A673 (cell line): ENCODE measurements at regions not wholly inside any gene's neighbourhood (a gene's known extent, or its start where the extent isn't known, plus 50 kb on each side); places are given as distances from the start of the nearest gene placed in this dataset.

Source experiments
- BruUV-seq: library from RNA; stranded (reverse); fragments of 400-500 nt; replicated peaks from 2 replicates; lab custom pipeline; 2021; lab: Mats Ljungman, UMichigan
- CTCF ChIA-PET: fragments of 300-600 bp; sonication (Branson Sonifier 250); formaldehyde crosslinking; loops from one replicate; lab custom pipeline; 2022; ENCODE audit warnings: antibody characterized with exemption; lab: Charles Lee
- POLR2A ChIA-PET: fragments of 300-600 bp; sonication (Branson Sonifier 250); formaldehyde crosslinking; loops from one replicate; lab custom pipeline; 2022; ENCODE audit warnings: antibody characterized with exemption; ENCODE audit not compliant: low non-redundant PET; lab: Charles Lee
- DNase-seq: peaks from one replicate; pipeline ENCODE4 v3.0.0-alpha.2; 2015; ENCODE audit warnings: low spot score
- H3K27ac ChIP-seq: fragments of 200-600 bp; sonication (generic); 2 replicates; pipeline ENCODE4 v1.5.1; 2016; ENCODE audit warnings: mixed run types, low read depth, mild to moderate bottlenecking, mixed read lengths, antibody characterized with exemption, low read length; ENCODE audit not compliant: poor library complexity, severe bottlenecking
- H3K27me3 ChIP-seq: fragments of 200-600 bp; sonication (generic); replicated peaks from 2 replicates; pipeline ENCODE4 v1.6.1; 2017; ENCODE audit warnings: mixed run types, low read depth, mild to moderate bottlenecking, mixed read lengths, antibody characterized with exemption, low read length; ENCODE audit not compliant: insufficient read depth, poor library complexity
- H3K36me3 ChIP-seq: fragments of 200-600 bp; sonication (generic); 2 replicates; pipeline ENCODE4 v1.6.1; 2016; ENCODE audit warnings: mixed run types, mild to moderate bottlenecking, mixed read lengths, antibody characterized with exemption, low read length; ENCODE audit not compliant: insufficient read depth, poor library complexity, severe bottlenecking
- H3K4me1 ChIP-seq: fragments of 200-600 bp; sonication (generic); 2 replicates; pipeline ENCODE4 v1.6.1; 2017; ENCODE audit warnings: mixed run types, mild to moderate bottlenecking, mixed read lengths, antibody characterized with exemption, low read length; ENCODE audit not compliant: insufficient read depth, poor library complexity, severe bottlenecking
- H3K4me3 ChIP-seq: fragments of 200-600 bp; sonication (generic); 2 replicates; pipeline ENCODE4 v1.5.1; 2016; ENCODE audit warnings: low read depth, mixed run types, mild to moderate bottlenecking, mixed read lengths, low read length; ENCODE audit not compliant: poor library complexity, severe bottlenecking
- H3K9me3 ChIP-seq: fragments of 200-600 bp; sonication (generic); 2 replicates; pipeline ENCODE4 v1.6.1; 2016; ENCODE audit warnings: mixed run types, low read depth, mild to moderate bottlenecking, mixed read lengths, antibody characterized with exemption, low read length; ENCODE audit not compliant: poor library complexity, severe bottlenecking
- EZH2 ChIP-seq: fragments of 200-600 bp; sonication (generic); IDR thresholded peaks from 2 replicates; pipeline ENCODE4 v1.6.1; 2017; ENCODE audit warnings: borderline replicate concordance, low read depth, mild to moderate bottlenecking, mixed read lengths, antibody characterized with exemption, low read length; ENCODE audit not compliant: poor library complexity, severe bottlenecking
- intact Hi-C: fragments of 100-400 bp; cut with micrococcal nuclease; formaldehyde crosslinking; loops from one replicate; pipeline ENCODE4 v1.10.0; 2022; ENCODE audit not compliant: unreplicated experiment
- TF ChIP-seq, protein P1 (sequence below): fragments of 300-800, 200-600 bp; sonication (generic); conservative IDR thresholded peaks from 2 replicates; pipeline ENCODE4 v1.5.1; 2017; ENCODE audit warnings: low read depth, mild to moderate bottlenecking, antibody characterized with exemption, low read length, moderate library complexity, mixed read lengths

DNA sequence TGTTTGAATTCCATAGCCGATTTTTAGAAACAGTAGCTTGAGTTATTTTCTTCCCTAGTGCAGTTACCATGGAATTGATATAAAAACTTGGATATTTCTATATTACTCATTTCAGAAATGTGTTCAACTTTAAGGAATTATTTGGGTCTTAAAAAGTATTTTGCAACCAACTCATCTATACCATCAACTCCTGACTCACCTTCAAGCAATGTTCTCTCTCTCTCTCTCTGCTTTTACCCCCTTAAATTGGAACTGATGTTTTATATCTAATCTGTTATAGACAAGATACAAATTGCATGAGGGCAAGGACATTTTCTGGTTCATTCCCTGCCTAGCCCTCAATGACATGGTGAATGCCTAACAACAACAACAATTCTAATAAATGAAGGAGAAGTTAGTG is 214.7 kb upstream of the NRIP1 start:
- CTCF ChIA-PET = no interaction called here
- no peaks in the 10 kb centered on the region for H3K9me3 ChIP-seq
- BruUV-seq = no TSS peak
- H3K27me3 ChIP-seq = no peaks in the 10 kb centered on the region
- H3K27ac ChIP-seq = no peak overlapping the region
- H3K4me1 ChIP-seq = no peaks in the 10 kb centered on the region
- H3K4me3 ChIP-seq = no peak overlapping the region
- no peak for DNase-seq
- no peak for TF ChIP-seq EZH2
- TF ChIP-seq, protein P1, sequence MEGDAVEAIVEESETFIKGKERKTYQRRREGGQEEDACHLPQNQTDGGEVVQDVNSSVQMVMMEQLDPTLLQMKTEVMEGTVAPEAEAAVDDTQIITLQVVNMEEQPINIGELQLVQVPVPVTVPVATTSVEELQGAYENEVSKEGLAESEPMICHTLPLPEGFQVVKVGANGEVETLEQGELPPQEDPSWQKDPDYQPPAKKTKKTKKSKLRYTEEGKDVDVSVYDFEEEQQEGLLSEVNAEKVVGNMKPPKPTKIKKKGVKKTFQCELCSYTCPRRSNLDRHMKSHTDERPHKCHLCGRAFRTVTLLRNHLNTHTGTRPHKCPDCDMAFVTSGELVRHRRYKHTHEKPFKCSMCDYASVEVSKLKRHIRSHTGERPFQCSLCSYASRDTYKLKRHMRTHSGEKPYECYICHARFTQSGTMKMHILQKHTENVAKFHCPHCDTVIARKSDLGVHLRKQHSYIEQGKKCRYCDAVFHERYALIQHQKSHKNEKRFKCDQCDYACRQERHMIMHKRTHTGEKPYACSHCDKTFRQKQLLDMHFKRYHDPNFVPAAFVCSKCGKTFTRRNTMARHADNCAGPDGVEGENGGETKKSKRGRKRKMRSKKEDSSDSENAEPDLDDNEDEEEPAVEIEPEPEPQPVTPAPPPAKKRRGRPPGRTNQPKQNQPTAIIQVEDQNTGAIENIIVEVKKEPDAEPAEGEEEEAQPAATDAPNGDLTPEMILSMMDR = no peak
- intact Hi-C loops = no loop called here
- POLR2A ChIA-PET = no interaction called here
- no peaks in the 10 kb centered on the region for H3K36me3 ChIP-seq

DNA sequence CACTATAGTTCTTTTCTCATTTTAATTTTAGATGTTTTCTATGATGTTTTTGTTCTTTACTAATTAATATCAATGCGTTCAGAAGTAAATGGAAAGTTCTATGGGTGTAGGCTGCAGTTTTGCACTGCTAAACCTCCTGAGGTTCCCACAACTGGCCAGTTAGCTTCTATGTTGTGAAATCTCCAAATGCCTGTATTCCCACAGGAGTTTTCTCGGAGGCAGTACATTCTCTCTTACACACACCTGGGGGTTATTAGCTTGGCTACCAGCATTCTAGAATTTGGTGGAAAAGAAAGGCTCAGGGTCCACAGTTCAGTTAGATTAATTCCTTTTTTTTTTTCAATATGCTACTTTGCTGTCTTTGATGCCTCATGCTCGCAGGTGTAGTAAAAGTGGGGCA is 216.9 kb upstream of the NRIP1 start:
- no peak overlapping the region for H3K27ac ChIP-seq
- H3K4me3 ChIP-seq = no peak overlapping the region
- H3K27me3 ChIP-seq = no peaks in the 10 kb centered on the region
- H3K4me1 ChIP-seq = no peaks in the 10 kb centered on the region
- no TSS peak for BruUV-seq
- intact Hi-C loops = no loop called here
- H3K36me3 ChIP-seq = no peaks in the 10 kb centered on the region
- ChIA-PET POLR2A (no interaction called here), CTCF (no interaction called here)
- TF ChIP-seq EZH2 = no peak
- TF ChIP-seq, protein P1 = no peak
- DNase-seq = no peak
- H3K9me3 ChIP-seq = no peaks in the 10 kb centered on the region

DNA sequence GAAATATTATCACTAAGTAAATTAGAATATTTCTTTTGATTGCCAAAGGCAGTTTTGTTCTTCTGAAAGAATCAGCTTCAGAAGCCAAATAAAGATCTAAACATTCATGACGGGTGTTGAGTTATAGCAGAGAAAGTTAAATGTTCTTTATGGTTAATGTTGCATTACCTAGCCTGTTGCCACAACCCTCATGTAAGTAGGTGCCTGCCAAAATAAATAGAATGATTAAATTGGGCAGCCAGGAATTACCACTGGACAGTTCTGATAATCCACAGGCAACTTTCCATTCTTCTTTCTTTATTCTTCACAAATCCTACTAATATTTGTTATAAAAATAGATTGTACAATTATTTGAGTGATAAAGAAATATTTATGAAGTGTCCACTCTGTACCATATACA is 217.9 kb upstream of the NRIP1 start:
- TF ChIP-seq EZH2 = no peak
- TF ChIP-seq, protein P1 = no peak
- DNase-seq = no peak
- ChIA-PET POLR2A (no interaction called here), CTCF (no interaction called here)
- intact Hi-C loops = no loop called here
- H3K36me3 ChIP-seq = no peaks in the 10 kb centered on the region
- no peaks in the 10 kb centered on the region for H3K4me1 ChIP-seq
- H3K27ac ChIP-seq = no peak overlapping the region
- no peaks in the 10 kb centered on the region for H3K9me3 ChIP-seq
- no TSS peak for BruUV-seq
- H3K4me3 ChIP-seq = no peak overlapping the region
- no peaks in the 10 kb centered on the region for H3K27me3 ChIP-seq
